ENCODE measurements at regions not wholly inside any gene's neighbourhood (a gene's known extent, or its start where the extent isn't known, plus 50 kb on each side); places are given as distances from the start of the nearest gene placed in this dataset.

- no peak for DNase-seq (ENCODE audit: low spot score in 2 of 2, unreplicated experiment in 2 of 2)
- H3K36me3 Mint-ChIP-seq = no peaks in the 10 kb centered on the region
- no peak for TF ChIP-seq CTCF (IDR thresholded peaks at IDR 0.05; ENCODE audit: unreplicated experiment)
- H3K9me3 Mint-ChIP-seq = peaks cover 32% of the 10 kb centered on the region
- no peak overlapping the region for H3K27ac Mint-ChIP-seq
- no peaks in the 10 kb centered on the region for H3K4me1 Mint-ChIP-seq
- no peak overlapping the region for H3K4me3 Mint-ChIP-seq
- peaks cover 7% of the 10 kb centered on the region for H3K27me3 Mint-ChIP-seq (ENCODE audit: low read depth)
These were observed 828.3 kb upstream of the TMEM132C start for GRCh38 chr12:127438512-127439244.

GRCh38 chr12:127445581-127446139 is 821.3 kb upstream of the TMEM132C start:
- Mint-ChIP-seq H3K27ac (no peak overlapping the region), H3K9me3 (peaks cover 19% of the 10 kb centered on the region), H3K36me3 (no peaks in the 10 kb centered on the region), H3K4me3 (no peak overlapping the region), H3K27me3 (ENCODE audit: low read depth) (peaks cover 5% of the 10 kb centered on the region), H3K4me1 (peaks cover 2% of the 10 kb centered on the region)
- DNase-seq (ENCODE audit: low spot score in 2 of 2, unreplicated experiment in 2 of 2) = no peak
- no peak for TF ChIP-seq CTCF (IDR thresholded peaks at IDR 0.05; ENCODE audit: unreplicated experiment)

- no peaks in the 10 kb centered on the region for H3K36me3 Mint-ChIP-seq
- no peak for DNase-seq (ENCODE audit: low spot score in 2 of 2, unreplicated experiment in 2 of 2)
- peaks cover under 1% of the 10 kb centered on the region for H3K9me3 Mint-ChIP-seq
- TF ChIP-seq CTCF (IDR thresholded peaks at IDR 0.05; ENCODE audit: unreplicated experiment) = no peak
- H3K4me3 Mint-ChIP-seq = no peak overlapping the region
- peaks cover 36% of the 10 kb centered on the region for H3K27me3 Mint-ChIP-seq (ENCODE audit: low read depth)
- H3K4me1 Mint-ChIP-seq = peaks cover 2% of the 10 kb centered on the region
- no peak overlapping the region for H3K27ac Mint-ChIP-seq
These were observed 818.1 kb upstream of the TMEM132C start for GRCh38 chr12:127448906-127449305.

GRCh38 chr12:127450826-127451225 is 816.1 kb upstream of the TMEM132C start:
- Mint-ChIP-seq H3K9me3 (no peaks in the 10 kb centered on the region), H3K4me3 (no peak overlapping the region), H3K27ac (no peak overlapping the region), H3K36me3 (no peaks in the 10 kb centered on the region), H3K27me3 (ENCODE audit: low read depth) (peaks cover 52% of the 10 kb centered on the region), H3K4me1 (peaks cover 3% of the 10 kb centered on the region)
- no peak for TF ChIP-seq CTCF (IDR thresholded peaks at IDR 0.05; ENCODE audit: unreplicated experiment)
- DNase-seq (ENCODE audit: low spot score in 2 of 2, unreplicated experiment in 2 of 2) = no peak

- peaks cover 2% of the 10 kb centered on the region for H3K4me1 Mint-ChIP-seq
- peaks cover 93% of the 10 kb centered on the region for H3K27me3 Mint-ChIP-seq (ENCODE audit: low read depth)
- no peaks in the 10 kb centered on the region for H3K36me3 Mint-ChIP-seq
- TF ChIP-seq CTCF (IDR thresholded peaks at IDR 0.05; ENCODE audit: unreplicated experiment) = no peak
- DNase-seq (ENCODE audit: low spot score in 2 of 2, unreplicated experiment in 2 of 2) = no peak
- H3K27ac Mint-ChIP-seq = no peak overlapping the region
- H3K4me3 Mint-ChIP-seq = peak overlapping the region; percentile 20
- no peaks in the 10 kb centered on the region for H3K9me3 Mint-ChIP-seq
These were observed 811.4 kb upstream of the TMEM132C start for GRCh38 chr12:127455347-127456265.

Measured in mesothelial cell of epicardium (in vitro differentiated cells).